ENCODE measurements at regions not wholly inside any gene's neighbourhood (a gene's known extent, or its start where the extent isn't known, plus 50 kb on each side); places are given as distances from the start of the nearest gene placed in this dataset.

DNA sequence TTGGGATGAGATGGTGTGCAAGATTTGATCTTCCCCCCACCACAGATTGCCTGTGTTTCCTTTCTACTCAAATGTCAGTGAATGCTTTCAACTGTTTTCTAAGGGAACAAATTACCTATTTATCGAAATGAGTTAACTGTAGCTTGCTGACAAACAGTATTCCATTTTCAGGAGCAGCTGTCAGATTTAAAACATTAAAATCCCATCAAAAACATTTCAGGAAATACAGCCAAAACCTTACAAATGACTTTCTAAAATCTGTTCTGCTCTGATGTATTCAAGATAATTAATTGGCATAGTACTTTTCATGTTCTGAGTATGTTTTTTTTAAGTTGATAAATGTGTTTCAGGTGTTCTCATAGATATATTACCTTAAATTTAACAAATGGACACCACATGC is 158.0 kb upstream of the DMRTA1 start:
- DNase-seq = no peak

GRCh38 chr9:22307013-22307711 is 139.5 kb upstream of the DMRTA1 start:
- DNase-seq = no peak

DNA sequence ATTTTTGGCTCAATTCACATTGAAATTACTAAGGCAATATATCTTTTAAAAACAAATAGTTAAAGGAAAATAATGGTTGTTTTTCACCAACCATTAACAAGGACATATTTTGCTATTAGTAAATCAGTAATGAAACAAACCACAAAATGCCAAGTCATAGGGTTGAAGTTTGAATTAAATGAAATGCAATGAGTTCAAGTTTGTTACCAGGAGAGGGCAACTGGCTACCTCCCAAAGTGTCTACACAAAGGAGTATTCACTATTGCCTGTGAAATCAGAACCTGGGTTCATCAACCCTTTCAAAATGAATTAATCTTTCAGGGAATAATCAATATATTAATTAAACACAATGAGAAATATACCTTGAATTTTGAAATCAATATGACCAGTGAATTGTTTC is 138.4 kb upstream of the DMRTA1 start:
- DNase-seq = no peak

- no peak for DNase-seq
Measured at GRCh38 chr9:22316645-22317044, 130.0 kb upstream of the DMRTA1 start.

- no peak for DNase-seq
Measured at GRCh38 chr9:22331533-22331932, 115.1 kb upstream of the DMRTA1 start.

DNA sequence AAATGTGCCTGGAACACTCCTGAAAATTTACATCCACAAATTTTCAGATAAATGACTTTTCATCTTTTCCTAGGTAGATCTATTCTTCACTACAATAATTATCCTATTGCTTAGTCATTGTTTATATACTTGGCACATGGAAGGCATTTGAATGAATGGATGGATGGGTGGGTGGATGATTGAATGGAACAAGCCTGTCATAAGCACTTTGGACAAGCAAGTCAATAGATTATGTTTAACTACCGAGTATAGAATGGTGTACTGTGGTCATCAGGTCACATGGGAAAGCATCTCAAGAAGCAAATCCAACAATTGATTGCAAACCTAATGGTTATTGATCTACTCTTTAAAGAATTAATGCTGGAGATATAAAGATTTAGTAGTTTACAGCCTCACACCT is 114.4 kb upstream of the DMRTA1 start:
- DNase-seq = no peak

- no peak for DNase-seq
Measured at GRCh38 chr9:22337261-22337660, 109.4 kb upstream of the DMRTA1 start.

- no peak for DNase-seq
Measured at GRCh38 chr9:22342491-22343217, 104.0 kb upstream of the DMRTA1 start.

DNA sequence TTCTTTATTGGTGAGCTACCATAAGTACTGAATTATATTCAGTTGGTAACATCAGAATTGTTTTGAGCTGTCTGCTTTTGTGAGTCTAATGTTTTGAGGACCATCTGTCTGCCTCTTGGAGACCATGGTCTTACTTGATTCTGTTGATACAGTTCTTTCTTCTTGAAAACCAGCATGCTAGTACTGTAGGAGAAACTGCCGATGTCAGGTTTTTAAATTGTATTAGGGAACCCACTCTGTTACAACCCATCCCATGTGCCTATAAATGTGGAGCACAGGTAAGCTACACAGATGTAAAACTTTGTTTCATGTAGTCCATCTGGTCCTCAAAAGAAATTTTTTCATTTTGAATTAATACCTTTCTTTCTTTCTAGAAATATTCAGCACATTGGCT is 103.4 kb upstream of the DMRTA1 start:
- no peak for DNase-seq

- DNase-seq = no peak
Measured at GRCh38 chr9:22354699-22355384, 91.8 kb upstream of the DMRTA1 start.

DNA sequence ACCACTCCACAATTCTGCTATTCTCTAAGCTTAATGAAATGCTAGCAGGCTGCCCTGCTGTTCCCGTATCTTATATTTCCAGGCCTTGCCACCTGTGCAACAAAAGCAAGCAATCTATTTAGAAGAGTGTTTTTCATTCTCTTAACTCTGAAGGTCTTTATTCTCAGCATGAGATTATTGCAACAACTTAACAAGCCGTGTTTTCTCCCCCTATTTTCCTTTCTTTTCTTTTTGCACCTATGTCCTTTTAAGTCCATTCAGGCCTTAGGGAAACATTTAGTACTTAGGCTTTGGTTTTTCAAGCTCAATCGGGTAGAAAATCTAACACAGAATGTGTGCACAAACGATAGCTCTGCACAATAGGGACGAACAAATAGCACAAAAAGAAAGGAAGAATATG is 89.6 kb upstream of the DMRTA1 start:
- DNase-seq = no peak

DNA sequence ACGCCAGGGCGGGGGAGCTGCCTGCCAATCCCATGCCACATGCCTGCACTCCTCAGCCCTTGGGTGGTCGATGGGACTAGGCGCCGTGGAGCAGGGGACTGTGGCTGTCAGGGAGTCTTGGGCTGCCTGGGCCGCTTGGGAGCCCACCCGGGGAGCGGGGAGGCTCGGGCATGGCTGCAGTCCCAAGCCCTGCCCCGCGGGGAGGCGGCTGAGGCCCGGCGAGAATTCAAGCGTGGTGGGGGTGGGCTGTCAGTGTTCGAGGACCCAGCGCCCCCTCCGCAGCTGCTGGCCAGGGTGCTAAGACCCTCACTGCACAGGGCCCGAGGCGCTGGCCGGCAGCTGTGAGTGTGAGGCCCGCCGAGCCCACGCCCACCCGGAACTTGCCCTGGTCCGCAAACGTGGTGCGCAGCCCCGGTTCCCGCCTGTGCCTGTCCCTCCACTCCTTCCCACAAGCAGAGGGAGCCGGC is 83.2 kb upstream of the DMRTA1 start:
- no peak for DNase-seq

DNA sequence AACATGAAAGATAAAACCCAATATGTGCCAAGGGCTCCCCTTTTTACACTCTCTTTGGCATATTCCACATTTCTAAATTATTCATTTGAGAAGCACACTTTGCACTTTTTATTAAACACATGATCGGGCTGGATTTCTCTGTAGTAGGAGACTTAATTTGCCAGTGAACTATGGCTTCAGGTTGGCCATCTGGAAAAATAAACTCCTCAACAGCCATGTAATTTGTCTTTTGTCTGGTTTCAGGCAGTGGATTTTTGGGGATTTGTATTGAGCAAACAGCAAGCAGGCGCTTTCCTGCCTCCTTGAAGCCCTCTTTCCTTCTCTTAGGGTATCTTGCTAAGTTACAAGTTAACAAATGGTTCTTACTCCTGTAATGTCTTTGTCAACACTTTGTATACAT is 73.0 kb upstream of the DMRTA1 start:
- no peak for DNase-seq

DNA sequence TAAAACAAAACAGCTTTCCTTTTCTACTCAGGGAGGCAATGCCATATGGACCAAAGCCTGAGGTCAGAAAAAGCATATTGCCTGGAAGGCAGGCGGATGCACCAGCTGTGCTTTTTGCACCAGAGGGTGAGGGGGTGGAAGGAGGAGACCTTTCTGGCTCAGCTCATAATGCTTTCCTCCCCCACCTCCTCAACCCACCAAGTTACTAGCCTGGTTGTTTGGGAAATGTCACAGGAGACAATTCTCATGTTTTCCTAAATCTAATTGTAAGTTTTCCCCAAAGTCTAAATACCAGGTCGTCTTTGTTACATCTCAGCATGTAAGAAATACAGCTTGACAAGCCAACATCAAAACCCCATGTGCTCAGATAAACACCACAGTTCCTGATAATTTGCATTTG is 72.6 kb upstream of the DMRTA1 start:
- DNase-seq = no peak

DNA sequence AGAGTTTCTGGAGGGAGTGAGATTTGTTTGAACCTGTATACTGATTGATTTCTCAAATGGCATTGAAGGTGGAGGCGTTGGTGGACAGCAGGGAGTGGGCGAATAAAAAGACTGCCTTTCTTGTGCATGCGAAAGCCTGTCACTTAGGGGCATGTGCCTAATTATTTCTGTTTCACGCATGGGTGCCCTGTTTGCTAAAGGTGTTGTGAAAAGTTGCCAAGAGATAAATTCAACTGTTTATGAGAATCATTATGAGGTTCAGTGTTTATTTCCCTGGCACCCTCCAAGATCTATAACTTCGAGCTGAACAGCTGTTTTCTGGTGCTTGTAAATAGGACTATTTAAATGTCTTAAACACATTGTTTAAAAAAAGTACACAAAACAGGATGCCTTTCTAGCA is 67.4 kb upstream of the DMRTA1 start:
- DNase-seq = no peak

- DNase-seq = no peak
Measured at GRCh38 chr9:22381170-22381569, 65.5 kb upstream of the DMRTA1 start.

GRCh38 chr9:22382331-22382730 is 64.3 kb upstream of the DMRTA1 start:
- no peak for DNase-seq

DNA sequence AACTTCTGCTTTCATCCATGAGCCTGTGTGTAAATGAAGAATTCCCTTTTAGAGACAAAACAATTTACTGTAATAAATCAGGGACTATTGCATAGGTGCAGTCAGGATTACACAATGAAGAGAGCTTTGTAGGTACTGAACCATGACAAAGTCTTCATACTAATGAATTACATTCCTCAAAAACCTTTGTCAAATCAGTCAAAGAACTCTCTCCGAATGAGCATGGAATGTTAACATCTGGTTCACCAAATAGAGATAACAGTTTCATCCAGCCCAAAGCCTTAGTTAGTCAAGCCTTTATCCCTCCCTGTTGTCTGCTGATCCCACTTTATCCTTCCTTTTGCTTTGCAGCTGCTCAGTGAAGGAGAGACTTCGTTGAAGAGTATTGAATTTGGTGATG is 62.9 kb upstream of the DMRTA1 start:
- DNase-seq = no peak

DNA sequence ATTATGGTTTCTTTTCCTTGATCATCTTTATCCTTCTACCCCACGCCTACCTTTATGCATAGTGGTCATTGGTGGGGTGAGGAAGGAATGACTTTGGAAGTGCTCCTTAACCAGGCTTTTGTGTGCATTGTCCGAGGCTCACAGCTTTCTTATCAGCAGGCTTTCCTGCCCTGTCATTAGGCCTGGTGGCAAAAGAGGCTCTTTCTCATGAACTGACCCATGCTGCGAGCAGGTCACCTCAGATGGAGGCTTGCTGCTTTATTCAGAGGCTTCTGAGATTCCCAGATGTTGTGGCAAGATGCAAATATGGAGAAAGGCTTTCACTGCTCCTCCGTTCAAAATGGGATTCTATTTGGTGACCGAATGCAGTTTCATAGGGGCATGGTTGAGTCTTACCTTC is 57.4 kb upstream of the DMRTA1 start:
- DNase-seq = no peak

- DNase-seq = no peak
Measured at GRCh38 chr9:22392523-22392922, 54.1 kb upstream of the DMRTA1 start.

DNA sequence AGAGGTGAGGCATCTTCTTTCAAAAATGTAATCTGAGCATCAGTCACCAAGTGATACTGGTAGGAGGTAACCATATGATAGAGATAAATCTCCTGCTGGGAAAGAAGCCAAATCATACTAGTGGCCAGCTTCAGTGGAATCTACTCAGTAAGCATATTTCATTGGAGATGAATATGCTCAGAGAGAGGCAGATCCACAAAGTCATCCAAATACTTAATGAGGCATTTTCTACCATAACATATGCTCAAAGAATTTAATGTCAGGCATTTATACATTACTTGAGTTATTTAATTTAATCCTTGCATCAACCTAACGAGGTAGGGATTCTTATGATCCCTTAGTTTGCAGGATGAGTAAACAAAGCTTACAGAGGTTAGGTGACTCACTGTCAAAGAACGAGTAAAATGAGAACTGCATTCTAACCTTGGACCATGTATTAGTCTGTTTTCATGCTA is 50.9 kb upstream of the DMRTA1 start:
- DNase-seq = no peak

Measured in NCI-H187 (cell line).